SJCRH30 (cell line): ENCODE measurements at regions not wholly inside any gene's neighbourhood (a gene's known extent, or its start where the extent isn't known, plus 50 kb on each side); places are given as distances from the start of the nearest gene placed in this dataset.
"Not testable (repeated sequence)": the region's sequence is repeated elsewhere in the genome, so short reads cannot be mapped to it uniquely, and the experiment has no call there.

Source experiments
- DNase-seq, 2 experiments: peaks; one replicate each; pipeline ENCODE4 v3.0.0-alpha.2; 2015 to 2020
- H3K27ac ChIP-seq: fragments of 250-450 bp; sonication (Bioruptor Pico); 2 replicates; pipeline ENCODE4 v1.5.1; 2020; ENCODE audit warnings: mild to moderate bottlenecking, moderate library complexity
- H3K27me3 ChIP-seq: fragments of 250-450 bp; sonication (Bioruptor Pico); 2 replicates; pipeline ENCODE4 v1.5.1; 2020; ENCODE audit warnings: mild to moderate bottlenecking, moderate library complexity
- H3K36me3 ChIP-seq: fragments of 250-450 bp; sonication (Bioruptor Pico); 2 replicates; pipeline ENCODE4 v1.5.1; 2020; ENCODE audit warnings: mild to moderate bottlenecking, moderate library complexity
- H3K4me1 ChIP-seq: fragments of 250-450 bp; sonication (Bioruptor Pico); 2 replicates; pipeline ENCODE4 v1.5.1; 2020; ENCODE audit warnings: mild to moderate bottlenecking, moderate library complexity
- H3K4me3 ChIP-seq: fragments of 250-450 bp; sonication (Bioruptor Pico); 2 replicates; pipeline ENCODE4 v1.5.1; 2020; ENCODE audit warnings: mild to moderate bottlenecking, moderate library complexity
- H3K9me3 ChIP-seq: fragments of 250-450 bp; sonication (Bioruptor Pico); replicated peaks from 2 replicates; pipeline ENCODE4 v1.5.1; 2020; ENCODE audit warnings: mild to moderate bottlenecking, moderate library complexity

- Histone ChIP-seq H3K9me3 (no peaks in the 10 kb centered on the region), H3K4me3 (no peak overlapping the region), H3K4me1 (no peaks in the 10 kb centered on the region), H3K27ac (no peak overlapping the region), H3K36me3 (no peaks in the 10 kb centered on the region), H3K27me3 (no peaks in the 10 kb centered on the region)
- DNase-seq = no peak
Measured at GRCh38 chrX:151042842-151043241, 59.7 kb downstream of the HMGB3 start.

GRCh38 chrX:151066373-151066772 lies 83.2 kb downstream of the HMGB3 start:
- not testable (repeated sequence) for H3K27me3 ChIP-seq, DNase-seq, H3K36me3 ChIP-seq, H3K27ac ChIP-seq, H3K9me3 ChIP-seq, H3K4me1 ChIP-seq, H3K4me3 ChIP-seq

- no peak overlapping the region for H3K4me3 ChIP-seq
- no peaks in the 10 kb centered on the region for H3K36me3 ChIP-seq
- H3K27ac ChIP-seq = no peak overlapping the region
- no peaks in the 10 kb centered on the region for H3K4me1 ChIP-seq
- H3K27me3 ChIP-seq = no peaks in the 10 kb centered on the region
- DNase-seq = no peak
- no peaks in the 10 kb centered on the region for H3K9me3 ChIP-seq
Measured at GRCh38 chrX:151073767-151074166, 90.6 kb downstream of the HMGB3 start.

DNA sequence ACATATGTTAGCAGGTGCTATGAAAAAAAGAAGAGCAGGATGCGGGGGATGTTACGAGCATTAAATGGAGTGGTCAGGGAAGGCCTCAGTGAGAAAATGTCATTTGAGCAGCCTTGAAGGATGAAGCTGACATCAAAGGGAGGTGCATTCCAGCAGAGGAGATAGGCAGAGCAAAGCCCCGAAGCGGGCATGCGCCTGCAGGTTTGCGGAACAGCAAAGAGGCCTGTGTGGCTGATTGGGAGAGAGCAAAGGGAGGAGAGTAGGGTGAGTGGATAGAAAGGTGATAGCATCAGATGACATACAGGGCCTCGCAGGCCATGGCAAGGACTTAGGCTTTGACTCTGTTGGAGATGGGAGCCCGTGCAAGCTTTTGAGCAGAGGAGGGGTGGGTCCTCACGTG lies 95.4 kb upstream of the GPR50 start:
- H3K4me1 ChIP-seq = no peaks in the 10 kb centered on the region
- no peaks in the 10 kb centered on the region for H3K27me3 ChIP-seq
- no peaks in the 10 kb centered on the region for H3K9me3 ChIP-seq
- no peak overlapping the region for H3K4me3 ChIP-seq
- DNase-seq = no peak
- H3K36me3 ChIP-seq = no peaks in the 10 kb centered on the region
- no peak overlapping the region for H3K27ac ChIP-seq

DNA sequence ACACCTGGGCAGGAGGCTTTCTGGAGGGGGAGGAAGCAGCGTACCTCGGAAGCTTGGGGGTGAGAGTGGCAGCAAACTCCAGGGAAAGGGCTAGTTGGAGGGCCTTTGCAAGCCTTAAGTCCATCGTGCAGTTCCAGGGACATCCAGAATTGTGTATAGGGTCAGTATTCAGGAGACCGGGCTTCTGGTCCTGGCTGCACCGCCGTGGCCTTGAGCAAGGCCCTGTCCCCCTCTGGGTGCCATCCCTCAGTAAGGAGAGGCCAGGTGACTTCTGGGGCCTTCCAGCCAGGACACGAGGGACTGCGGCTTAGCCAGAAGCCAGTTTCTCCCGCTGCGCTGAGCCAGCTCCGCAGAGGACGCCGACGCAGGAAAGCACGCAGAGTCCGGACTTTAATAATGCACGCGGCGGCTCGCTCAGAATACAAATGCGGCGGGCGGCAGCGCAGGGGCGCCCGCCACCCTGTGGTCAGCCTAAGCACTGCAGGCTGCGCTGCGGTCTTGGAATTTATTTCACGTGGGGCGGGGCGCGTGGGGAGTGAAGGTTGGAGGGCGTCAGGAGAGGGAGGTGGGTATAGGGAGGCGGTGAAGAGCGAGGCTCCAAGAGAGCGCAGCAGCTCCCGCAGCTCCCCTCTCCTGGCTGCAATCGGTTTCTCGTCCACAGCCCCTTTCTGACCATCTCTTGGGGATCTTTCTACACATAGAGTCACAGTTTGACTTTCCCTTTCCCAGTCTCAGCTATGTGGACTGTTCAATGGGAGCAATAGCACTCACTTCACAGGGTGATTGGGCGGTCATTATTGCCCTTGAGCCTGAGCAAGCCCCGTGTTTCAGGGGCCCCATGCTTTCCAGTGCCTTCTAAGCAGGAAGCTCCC lies 94.1 kb upstream of the GPR50 start:
- peak; percentile 47 to 69 for DNase-seq
- H3K4me1 ChIP-seq = no peaks in the 10 kb centered on the region
- H3K27ac ChIP-seq = no peak overlapping the region
- H3K27me3 ChIP-seq = no peaks in the 10 kb centered on the region
- H3K36me3 ChIP-seq = no peaks in the 10 kb centered on the region
- H3K4me3 ChIP-seq = peak overlapping the region; percentile 36
- H3K9me3 ChIP-seq = no peaks in the 10 kb centered on the region

GRCh38 chrX:151084454-151084853 lies 91.9 kb upstream of the GPR50 start:
- no peak overlapping the region for H3K4me3 ChIP-seq
- no peaks in the 10 kb centered on the region for H3K36me3 ChIP-seq
- H3K4me1 ChIP-seq = no peaks in the 10 kb centered on the region
- H3K9me3 ChIP-seq = no peaks in the 10 kb centered on the region
- no peak for DNase-seq
- no peak overlapping the region for H3K27ac ChIP-seq
- H3K27me3 ChIP-seq = no peaks in the 10 kb centered on the region

GRCh38 chrX:151085207-151085606 lies 91.2 kb upstream of the GPR50 start:
- H3K4me3 ChIP-seq = no peak overlapping the region

DNA sequence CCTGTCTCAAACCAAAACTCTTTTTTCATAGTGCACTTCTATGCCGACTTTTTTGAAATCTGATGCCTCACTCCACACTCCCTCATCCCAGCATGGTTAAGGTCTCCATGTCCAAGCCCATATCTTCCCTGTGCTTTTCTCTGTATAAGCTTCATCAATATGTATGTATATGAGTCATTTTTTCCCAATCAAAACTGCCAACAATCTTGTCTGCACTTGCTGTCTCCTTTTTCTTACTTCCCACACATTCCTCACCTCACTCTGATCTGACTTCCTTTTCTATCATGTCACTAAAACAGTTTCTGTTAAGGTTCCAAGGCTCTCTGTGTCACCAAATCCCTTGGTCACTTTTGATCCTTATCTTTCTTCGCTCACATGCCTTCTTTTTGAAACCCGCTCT lies 88.2 kb upstream of the GPR50 start:
- DNase-seq = no peak
- H3K27me3 ChIP-seq = no peaks in the 10 kb centered on the region
- H3K4me3 ChIP-seq = no peak overlapping the region
- no peak overlapping the region for H3K27ac ChIP-seq
- H3K9me3 ChIP-seq = no peaks in the 10 kb centered on the region
- no peaks in the 10 kb centered on the region for H3K36me3 ChIP-seq
- no peaks in the 10 kb centered on the region for H3K4me1 ChIP-seq

More at GRCh38 chrX:151085207-151085606, 91.2 kb upstream of the GPR50 start:
- H3K27me3 ChIP-seq = no peaks in the 10 kb centered on the region
- H3K27ac ChIP-seq = no peak overlapping the region
- no peak for DNase-seq
- no peaks in the 10 kb centered on the region for H3K9me3 ChIP-seq
- H3K36me3 ChIP-seq = no peaks in the 10 kb centered on the region
- no peaks in the 10 kb centered on the region for H3K4me1 ChIP-seq

DNA sequence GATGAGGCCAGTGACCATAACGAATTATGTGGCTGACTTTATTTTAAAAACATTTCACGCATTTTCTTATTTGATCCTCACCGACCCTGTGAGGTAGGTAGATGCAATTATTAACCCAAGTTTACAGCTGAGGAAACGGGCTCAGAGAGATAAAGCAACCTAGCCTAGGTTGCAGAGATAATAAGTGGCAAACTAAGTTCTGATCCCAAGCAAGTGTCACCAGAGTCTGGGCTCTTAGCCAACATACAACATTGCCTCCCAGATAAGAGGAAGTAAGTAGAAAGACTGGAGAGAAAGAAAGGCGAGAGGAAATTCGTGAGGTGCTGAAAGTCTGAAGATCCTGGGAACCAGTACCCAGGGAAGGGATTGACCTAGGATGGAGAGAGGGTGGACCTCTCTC lies 77.4 kb upstream of the GPR50 start:
- Histone ChIP-seq H3K36me3 (no peaks in the 10 kb centered on the region), H3K27me3 (no peaks in the 10 kb centered on the region), H3K4me1 (no peaks in the 10 kb centered on the region), H3K27ac (no peak overlapping the region), H3K9me3 (no peaks in the 10 kb centered on the region), H3K4me3 (no peak overlapping the region)
- DNase-seq = no peak

DNA sequence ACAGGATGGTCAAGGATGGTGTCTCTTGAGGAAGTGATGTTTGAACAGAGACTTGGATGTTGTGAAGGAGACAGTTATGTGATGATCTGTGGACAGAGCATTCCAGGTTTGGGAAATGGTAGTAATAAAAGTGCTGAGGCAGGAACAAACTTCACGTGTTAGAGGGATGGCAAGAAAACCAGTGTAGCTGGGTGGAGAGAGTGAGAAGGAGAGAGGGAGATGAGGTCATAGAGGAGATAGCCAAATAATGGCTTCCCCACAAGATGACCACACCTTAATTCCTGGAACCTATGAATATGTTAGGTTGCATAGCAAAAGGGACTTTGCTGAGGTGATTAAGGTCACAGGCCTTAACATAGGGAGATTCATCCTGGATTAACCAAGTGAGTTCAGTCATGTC lies 75.6 kb upstream of the GPR50 start:
- no peak overlapping the region for H3K4me3 ChIP-seq
- H3K4me1 ChIP-seq = no peaks in the 10 kb centered on the region
- no peaks in the 10 kb centered on the region for H3K9me3 ChIP-seq
- no peaks in the 10 kb centered on the region for H3K27me3 ChIP-seq
- DNase-seq = no peak
- no peaks in the 10 kb centered on the region for H3K36me3 ChIP-seq
- H3K27ac ChIP-seq = no peak overlapping the region

DNA sequence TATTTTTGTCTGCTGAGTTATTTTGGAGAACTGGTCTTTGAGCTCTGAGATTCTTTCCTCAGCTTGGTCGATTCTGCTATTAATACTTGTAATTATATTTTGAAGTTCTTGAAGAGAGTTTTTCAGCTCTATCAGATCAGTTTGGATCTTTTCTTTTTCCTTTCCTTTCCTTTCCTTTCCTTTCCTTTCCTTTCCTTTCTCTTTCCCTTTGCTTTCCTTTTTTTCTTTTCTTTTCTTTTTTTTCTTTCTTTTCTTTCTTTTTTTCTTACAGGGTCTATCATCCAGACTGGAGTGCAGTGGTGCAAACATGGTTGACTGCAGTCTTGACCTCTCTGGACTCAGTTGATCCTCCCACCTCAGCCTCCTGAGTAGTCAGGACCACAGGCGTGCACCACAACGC lies 63.2 kb upstream of the GPR50 start:
- H3K36me3 ChIP-seq, H3K27ac ChIP-seq, DNase-seq, H3K9me3 ChIP-seq, H3K4me1 ChIP-seq, H3K4me3 ChIP-seq, H3K27me3 ChIP-seq: not testable (repeated sequence)
